Fibroblast of lung (primary cell): ENCODE measurements at regions not wholly inside any gene's neighbourhood (a gene's known extent, or its start where the extent isn't known, plus 50 kb on each side); places are given as distances from the start of the nearest gene placed in this dataset.

Source experiments
- DNase-seq, 2 donors: peaks; one replicate each; pipeline versions ENCODE4 v3.0.0 to v3.0.0-alpha.2; 2010; ENCODE audit warnings: low read depth in 2 of 2
- H2AFZ ChIP-seq: 2 replicates; pipeline ENCODE4 v1.5.1; 2012; ENCODE audit warnings: low read length, control low read depth, inconsistent platforms
- H3K27ac ChIP-seq: 2 replicates; pipeline ENCODE4 v1.5.1; 2011; ENCODE audit warnings: low read length, control low read depth; ENCODE audit not compliant: insufficient read depth
- H3K27me3 ChIP-seq: 2 replicates; pipeline ENCODE4 v1.5.1; 2011; ENCODE audit warnings: mild to moderate bottlenecking, low read length; ENCODE audit not compliant: control insufficient read depth, insufficient read depth
- H3K36me3 ChIP-seq: 2 replicates; pipeline ENCODE4 v1.5.1; 2011; ENCODE audit warnings: low read length; ENCODE audit not compliant: control insufficient read depth, insufficient read depth
- H3K4me1 ChIP-seq: 2 replicates; pipeline ENCODE4 v1.5.1; 2011; ENCODE audit warnings: low read length; ENCODE audit not compliant: control insufficient read depth, insufficient read depth; ENCODE audit errors: extremely low read depth
- H3K4me2 ChIP-seq: 2 replicates; pipeline ENCODE4 v1.5.1; 2011; ENCODE audit warnings: low read length, control low read depth; ENCODE audit not compliant: insufficient read depth; ENCODE audit errors: extremely low read depth
- H3K4me3 ChIP-seq, 4 experiments: fragments of 200-600 bp in 1 of 4; sonication (generic) in 1 of 4; replicated peaks in 1 of 4; 2 replicates each; pipeline ENCODE4 v1.5.1; 2011 to 2016; ENCODE audit warnings: low read length in 4 of 4, low read depth in 3 of 4, mild to moderate bottlenecking in 3 of 4, control low read depth in 2 of 4, inconsistent platforms in 1 of 4, mixed read lengths in 1 of 4; ENCODE audit not compliant: insufficient read depth in 1 of 4; ENCODE audit errors: control extremely low read depth in 1 of 4
- H3K79me2 ChIP-seq: 2 replicates; pipeline ENCODE4 v1.5.1; 2012; ENCODE audit warnings: mild to moderate bottlenecking, low read length, inconsistent platforms; ENCODE audit not compliant: control insufficient read depth, insufficient read depth
- H3K9ac ChIP-seq: 2 replicates; pipeline ENCODE4 v1.5.1; 2011; ENCODE audit warnings: mild to moderate bottlenecking, low read length, control low read depth; ENCODE audit not compliant: insufficient read depth
- H3K9me3 ChIP-seq: 2 replicates; pipeline ENCODE4 v1.5.1; 2012; ENCODE audit warnings: low read depth, low read length; ENCODE audit not compliant: control insufficient read depth, insufficient read depth
- H4K20me1 ChIP-seq: 2 replicates; pipeline ENCODE4 v1.5.1; 2011; ENCODE audit warnings: low read length; ENCODE audit not compliant: control insufficient read depth, insufficient read depth; ENCODE audit errors: extremely low read depth
- CTCF ChIP-seq, 2 donors: IDR thresholded peaks in 1 of 2; conservative IDR thresholded peaks in 1 of 2; 1 replicate in 1 of 2; 2 replicates in 1 of 2; pipeline ENCODE4 v1.5.1; 2011 to 2012; ENCODE audit warnings: low read length in 2 of 2, control low read depth in 1 of 2, inconsistent platforms in 1 of 2, low read depth in 1 of 2, mild to moderate bottlenecking in 1 of 2
- EZH2 ChIP-seq: IDR thresholded peaks from 2 replicates; pipeline ENCODE4 v1.5.1; 2012; ENCODE audit warnings: low read length, control low read depth, mild to moderate bottlenecking; ENCODE audit errors: missing control alignments

DNA sequence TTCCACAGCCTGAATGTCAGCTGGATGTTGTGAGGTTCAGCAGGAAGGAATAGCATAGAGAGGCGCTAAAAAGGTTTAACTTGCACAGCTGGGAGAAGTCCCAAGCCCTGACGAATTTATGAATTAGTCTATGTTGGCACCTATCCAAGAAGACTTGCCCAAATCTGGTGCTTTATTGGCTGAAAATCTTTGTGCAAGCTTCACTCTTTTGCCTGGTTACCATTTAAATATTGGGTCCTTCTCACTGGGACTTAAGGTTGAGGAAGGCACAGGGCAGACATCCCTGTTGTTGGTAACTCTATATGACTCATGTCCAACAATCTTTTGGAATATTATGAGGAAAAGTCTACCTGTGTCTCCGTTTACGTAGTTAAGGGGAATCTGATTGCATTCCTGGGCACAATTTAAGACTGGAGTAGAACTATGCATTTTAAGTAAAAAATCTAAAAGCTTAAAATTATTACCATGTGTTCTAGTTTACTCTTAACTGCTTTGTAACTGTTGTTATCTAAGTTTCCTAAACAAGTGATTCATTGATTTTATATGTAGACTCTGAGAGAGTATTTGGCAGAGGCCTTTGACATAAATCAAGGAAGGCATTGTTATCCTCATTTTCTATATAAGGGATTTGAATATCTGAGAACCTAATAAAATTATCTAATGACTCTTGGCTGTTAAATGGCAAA is 181.7 kb upstream of the DPYD start:
- Histone ChIP-seq H3K4me1 (peaks cover 7% of the 10 kb centered on the region), H3K79me2 (no peaks in the 10 kb centered on the region), H3K27me3 (no peaks in the 10 kb centered on the region), H3K4me2 (no peak overlapping the region), H3K36me3 (no peaks in the 10 kb centered on the region), H4K20me1 (no peaks in the 10 kb centered on the region), H2AFZ (no peak overlapping the region), H3K9ac (no peak overlapping the region), H3K27ac (no peak overlapping the region), H3K4me3 (no peak overlapping the region), H3K9me3 (no peaks in the 10 kb centered on the region)
- DNase-seq = peak; percentile 55
- no peak for TF ChIP-seq CTCF (conservative IDR thresholded peaks at IDR 0.05 in 1 of 2, IDR thresholded peaks at IDR 0.05 in 1 of 2; ENCODE audit: low read depth in 1 of 2, low read length in 2 of 2)
- no peak for TF ChIP-seq EZH2

GRCh38 chr1:98101364-98101763 is 180.5 kb upstream of the DPYD start:
- DNase-seq = no peak
- Histone ChIP-seq H3K27me3 (no peaks in the 10 kb centered on the region), H4K20me1 (no peaks in the 10 kb centered on the region), H3K79me2 (no peaks in the 10 kb centered on the region), H3K9ac (no peak overlapping the region), H3K9me3 (no peaks in the 10 kb centered on the region), H3K36me3 (no peaks in the 10 kb centered on the region), H3K4me3 (no peak overlapping the region), H3K27ac (no peak overlapping the region), H2AFZ (no peak overlapping the region), H3K4me2 (no peak overlapping the region), H3K4me1 (peaks cover 7% of the 10 kb centered on the region)
- TF ChIP-seq EZH2 = no peak
- no peak for TF ChIP-seq CTCF (conservative IDR thresholded peaks at IDR 0.05 in 1 of 2, IDR thresholded peaks at IDR 0.05 in 1 of 2; ENCODE audit: low read depth in 1 of 2, low read length in 2 of 2)

DNA sequence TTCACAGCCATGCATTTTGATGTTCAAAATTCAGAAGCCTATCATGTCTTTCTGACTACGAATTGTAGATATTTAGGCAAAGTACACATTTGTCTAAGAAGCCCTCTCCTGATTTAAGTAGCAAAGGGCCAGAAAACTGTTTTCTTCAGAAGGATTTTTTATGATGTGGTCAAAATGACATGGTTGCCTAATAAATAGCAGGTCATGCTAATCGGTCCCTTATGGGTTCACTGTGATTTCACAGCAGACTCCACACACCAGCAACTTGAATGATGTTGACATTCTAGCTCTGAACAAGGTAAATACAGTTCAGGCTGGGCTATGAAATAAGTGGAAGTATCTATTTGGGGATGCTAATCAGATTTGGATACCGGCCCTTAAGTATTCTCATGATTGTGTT is 178.7 kb upstream of the DPYD start:
- no peak for DNase-seq
- H4K20me1 ChIP-seq = no peaks in the 10 kb centered on the region
- no peak overlapping the region for H3K4me3 ChIP-seq
- H3K9me3 ChIP-seq = no peaks in the 10 kb centered on the region
- H3K4me2 ChIP-seq = no peak overlapping the region
- H3K27me3 ChIP-seq = no peaks in the 10 kb centered on the region
- no peak overlapping the region for H3K27ac ChIP-seq
- no peaks in the 10 kb centered on the region for H3K79me2 ChIP-seq
- no peaks in the 10 kb centered on the region for H3K36me3 ChIP-seq
- H3K9ac ChIP-seq = no peak overlapping the region
- no peak overlapping the region for H2AFZ ChIP-seq
- TF ChIP-seq CTCF (conservative IDR thresholded peaks at IDR 0.05 in 1 of 2, IDR thresholded peaks at IDR 0.05 in 1 of 2; ENCODE audit: low read depth in 1 of 2, low read length in 2 of 2) (no peak), EZH2 (no peak)
- peaks cover 7% of the 10 kb centered on the region for H3K4me1 ChIP-seq
